H9 (cell line): ENCODE measurements at regions not wholly inside any gene's neighbourhood (a gene's known extent, or its start where the extent isn't known, plus 50 kb on each side); places are given as distances from the start of the nearest gene placed in this dataset.

Experiments
- DNase-seq: peaks from one replicate; pipeline ENCODE4 v3.0.0-alpha.2; 2017
- H2AFZ ChIP-seq: one replicate; pipeline ENCODE4 v1.6.1; 2013; ENCODE audit warnings: mild to moderate bottlenecking, low read length, control low read depth, moderate library complexity
- H2AK5ac ChIP-seq: 2 replicates; pipeline ENCODE4 v1.6.1; 2013; ENCODE audit warnings: low read length, control low read depth, mixed read lengths; ENCODE audit not compliant: insufficient read length
- H2BK120ac ChIP-seq: one replicate; pipeline ENCODE4 v1.6.1; 2013; ENCODE audit warnings: low read depth, mild to moderate bottlenecking, low read length, control low read depth, inconsistent platforms; ENCODE audit not compliant: poor library complexity, severe bottlenecking
- H2BK12ac ChIP-seq: 2 replicates; pipeline ENCODE4 v1.6.1; 2013; ENCODE audit warnings: low read length, control low read depth, mixed read lengths, low read depth; ENCODE audit not compliant: insufficient read length
- H2BK15ac ChIP-seq: 2 replicates; pipeline ENCODE4 v1.6.1; 2013; ENCODE audit warnings: low read depth, low read length, control low read depth
- H2BK20ac ChIP-seq: one replicate; pipeline ENCODE4 v1.6.1; 2013; ENCODE audit warnings: low read depth, mild to moderate bottlenecking, low read length, control low read depth, inconsistent platforms; ENCODE audit not compliant: poor library complexity, severe bottlenecking
- H2BK5ac ChIP-seq: 2 replicates; pipeline ENCODE4 v1.6.1; 2013; ENCODE audit warnings: low read length, control low read depth, mixed read lengths; ENCODE audit not compliant: insufficient read length
- H3K14ac ChIP-seq: 2 replicates; pipeline ENCODE4 v1.6.1; 2013; ENCODE audit warnings: low read length, control low read depth; ENCODE audit not compliant: insufficient read depth
- H3K18ac ChIP-seq: 2 replicates; pipeline ENCODE4 v1.6.1; 2013; ENCODE audit warnings: low read depth, mild to moderate bottlenecking, mixed read lengths, low read length, control low read depth; ENCODE audit not compliant: insufficient read length
- H3K23ac ChIP-seq: 2 replicates; pipeline ENCODE4 v1.6.1; 2013; ENCODE audit warnings: low read length, control low read depth, mixed read lengths, low read depth; ENCODE audit not compliant: insufficient read length
- H3K23me2 ChIP-seq: 2 replicates; pipeline ENCODE4 v1.6.1; 2013; ENCODE audit warnings: low read depth, mild to moderate bottlenecking, mixed read lengths, low read length, control low read depth; ENCODE audit not compliant: insufficient read length, poor library complexity, severe bottlenecking
- H3K27ac ChIP-seq: 2 replicates; pipeline ENCODE4 v1.5.1; 2013; ENCODE audit warnings: low read length, control low read depth, mixed read lengths, low read depth; ENCODE audit not compliant: insufficient read length
- H3K27me3 ChIP-seq: 2 replicates; pipeline ENCODE4 v1.6.1; 2013; ENCODE audit warnings: low read length, control low read depth, inconsistent platforms; ENCODE audit not compliant: insufficient read depth
- H3K4ac ChIP-seq: 2 replicates; pipeline ENCODE4 v1.6.1; 2013; ENCODE audit warnings: low read depth, mild to moderate bottlenecking, control low read depth, inconsistent platforms, low read length, moderate library complexity
- H3K4me1 ChIP-seq: 2 replicates; pipeline ENCODE4 v1.6.1; 2013; ENCODE audit warnings: low read length, control low read depth, inconsistent platforms; ENCODE audit not compliant: insufficient read depth
- H3K4me2 ChIP-seq: 2 replicates; pipeline ENCODE4 v1.6.1; 2013; ENCODE audit warnings: low read length, control low read depth, mixed read lengths; ENCODE audit not compliant: insufficient read length, insufficient read depth
- H3K56ac ChIP-seq: 2 replicates; pipeline ENCODE4 v1.6.1; 2013; ENCODE audit warnings: low read depth, mild to moderate bottlenecking, mixed read lengths, low read length, control low read depth; ENCODE audit not compliant: insufficient read length
- H3K79me1 ChIP-seq: 2 replicates; pipeline ENCODE4 v1.6.1; 2013; ENCODE audit warnings: low read depth, mild to moderate bottlenecking, moderate library complexity, low read length, control low read depth, inconsistent platforms; ENCODE audit not compliant: insufficient read depth, poor library complexity, severe bottlenecking
- H3K79me2 ChIP-seq: 2 replicates; pipeline ENCODE4 v1.6.1; 2013; ENCODE audit warnings: low read length, control low read depth, inconsistent platforms; ENCODE audit not compliant: insufficient read depth
- H3K9ac ChIP-seq: 2 replicates; pipeline ENCODE4 v1.6.1; 2013; ENCODE audit warnings: low read length, control low read depth, mixed read lengths; ENCODE audit not compliant: insufficient read length; ENCODE audit errors: extremely low read depth
- H3K9me3 ChIP-seq: one replicate; pipeline ENCODE4 v1.6.1; 2013; ENCODE audit warnings: low read depth, low read length, inconsistent platforms; ENCODE audit not compliant: control insufficient read depth
- H3T11ph ChIP-seq: one replicate; pipeline ENCODE4 v1.6.1; 2013; ENCODE audit warnings: mild to moderate bottlenecking, low read length, control low read depth, inconsistent platforms
- H4K20me1 ChIP-seq: one replicate; pipeline ENCODE4 v1.6.1; 2013; ENCODE audit not compliant: control insufficient read depth, insufficient read length, insufficient read depth
- H4K5ac ChIP-seq: 2 replicates; pipeline ENCODE4 v1.6.1; 2013; ENCODE audit warnings: low read depth, mild to moderate bottlenecking, mixed read lengths, low read length, control low read depth; ENCODE audit not compliant: insufficient read length
- H4K8ac ChIP-seq: replicated peaks from 2 replicates; pipeline ENCODE4 v1.6.1; 2013; ENCODE audit warnings: low read length, control low read depth, mixed read lengths, low read depth; ENCODE audit not compliant: insufficient read length
- H4K91ac ChIP-seq: 2 replicates; pipeline ENCODE4 v1.6.1; 2013; ENCODE audit warnings: low read depth, mild to moderate bottlenecking, moderate library complexity, mixed read lengths, low read length, control low read depth; ENCODE audit not compliant: insufficient read length
- H3K27ac Mint-ChIP-seq, 3 experiments: 2 replicates in 2 of 3; 3 replicates in 1 of 3; pipeline ENCODE4 v1.8.0; 2020 to 2021; ENCODE audit warnings: mixed read lengths in 3 of 3, mild to moderate bottlenecking in 1 of 3, moderate library complexity in 1 of 3
- H3K27me3 Mint-ChIP-seq: 2 replicates; pipeline ENCODE4 v1.8.0; 2021; ENCODE audit warnings: low read depth, mild to moderate bottlenecking, moderate library complexity, mixed read lengths
- H3K36me3 Mint-ChIP-seq, 3 experiments: 2 replicates in 2 of 3; 3 replicates in 1 of 3; pipeline ENCODE4 v1.8.0; 2020 to 2021; ENCODE audit warnings: low read depth in 3 of 3, mixed read lengths in 3 of 3; ENCODE audit not compliant: insufficient read depth in 1 of 3
- H3K4me1 Mint-ChIP-seq, 2 experiments: 2 replicates each; pipeline ENCODE4 v1.8.0; 2020; ENCODE audit warnings: mixed read lengths in 2 of 2
- H3K4me3 Mint-ChIP-seq, 2 experiments: 2 replicates in 1 of 2; 3 replicates in 1 of 2; pipeline ENCODE4 v1.8.0; 2020 to 2021; ENCODE audit warnings: mild to moderate bottlenecking in 2 of 2, mixed read lengths in 2 of 2, moderate library complexity in 1 of 2
- H3K9me3 Mint-ChIP-seq, 2 experiments: 2 replicates in 1 of 2; 3 replicates in 1 of 2; pipeline ENCODE4 v1.8.0; 2020; ENCODE audit warnings: mild to moderate bottlenecking in 2 of 2, mixed read lengths in 2 of 2, moderate library complexity in 1 of 2
- CTCF ChIP-seq: fragments of 200-600 bp; sonication (generic); conservative IDR thresholded peaks from 3 replicates; pipeline ENCODE4 v1.8.0; 2021; ENCODE audit warnings: antibody characterized with exemption, mild to moderate bottlenecking
- WGBS: extraction: QIAGEN DNeasy Blood & Tissue Kit; methylation state at CpG from one replicate; pipeline ENCODE4 v1.1.7; 2013; ENCODE audit warnings: missing lambda C conversion rate, low lambda C conversion rate, mixed read lengths; ENCODE audit not compliant: insufficient read length; ENCODE audit errors: extremely low coverage; 5-methylcytosine and 5-hydroxymethylcytosine counted together

GRCh38 chr5:142242272-142242671 lies 82.5 kb downstream of the SPRY4 start:
- no peak overlapping the region for H2BK15ac ChIP-seq
- no peaks in the 10 kb centered on the region; the same call in none of the 2 replicates for H3K4me1 ChIP-seq
- H3K14ac ChIP-seq = no peak overlapping the region
- H2AK5ac ChIP-seq = no peak overlapping the region
- no peak overlapping the region for H4K91ac ChIP-seq
- no peaks in the 10 kb centered on the region for H3K23me2 ChIP-seq
- H2BK20ac ChIP-seq = no peak overlapping the region
- WGBS = no CpG with 5 or more reads among the region's 3 CpGs
- no peak overlapping the region for H3K56ac ChIP-seq
- H4K8ac ChIP-seq = no peak overlapping the region
- H3K27ac ChIP-seq = no peak overlapping the region
- Mint-ChIP-seq H3K4me3 (no peak overlapping the region), H3K27ac (no peak overlapping the region), H3K9me3 (peaks cover 6 to 11% of the 10 kb centered on the region in 2 experiments; a peak in 4 of 5 replicates), H3K27me3 (no peaks in the 10 kb centered on the region), H3K36me3 (peaks cover 0 to 11% (median 5%) of the 10 kb centered on the region in 3 experiments; a peak in 5 of 7 replicates), H3K4me1 (peaks cover 14 to 17% of the 10 kb centered on the region in 2 experiments)
- no peak for TF ChIP-seq CTCF
- H4K20me1 ChIP-seq = no peaks in the 10 kb centered on the region
- H3K18ac ChIP-seq = no peak overlapping the region
- H3K4me2 ChIP-seq = no peak overlapping the region
- no peak overlapping the region for H2BK120ac ChIP-seq
- no peak overlapping the region for H2AFZ ChIP-seq
- no peak overlapping the region for H3T11ph ChIP-seq
- no peaks in the 10 kb centered on the region for H3K27me3 ChIP-seq
- no peak overlapping the region for H2BK5ac ChIP-seq
- H3K9ac ChIP-seq = no peak overlapping the region
- H3K9me3 ChIP-seq = no peaks in the 10 kb centered on the region
- no peaks in the 10 kb centered on the region for H3K79me1 ChIP-seq
- H3K79me2 ChIP-seq = no peaks in the 10 kb centered on the region
- no peak overlapping the region for H3K23ac ChIP-seq
- H4K5ac ChIP-seq = no peak overlapping the region
- no peak overlapping the region for H3K4ac ChIP-seq
- no peak for DNase-seq
- no peak overlapping the region for H2BK12ac ChIP-seq
